Neural progenitor cell (in vitro differentiated cells): ENCODE measurements at regions not wholly inside any gene's neighbourhood (a gene's known extent, or its start where the extent isn't known, plus 50 kb on each side); places are given as distances from the start of the nearest gene placed in this dataset.

Experiments used
- EZH2 ChIP-seq: fragments of 200-600 bp; sonication (generic); IDR thresholded peaks from 2 replicates; pipeline ENCODE4 v1.6.1; 2017; ENCODE audit warnings: antibody characterized with exemption, mild to moderate bottlenecking, moderate library complexity
- EZH2phosphoT487 ChIP-seq: fragments of 200-600 bp; sonication (generic); IDR thresholded peaks from 2 replicates; pipeline ENCODE4 v1.6.1; 2017; ENCODE audit warnings: antibody characterized with exemption
- TF ChIP-seq, protein P1 (sequence below): fragments of 200-600 bp; sonication (generic); IDR thresholded peaks from 2 replicates; pipeline ENCODE4 v1.5.1; 2017; ENCODE audit warnings: antibody characterized with exemption, mild to moderate bottlenecking

DNA sequence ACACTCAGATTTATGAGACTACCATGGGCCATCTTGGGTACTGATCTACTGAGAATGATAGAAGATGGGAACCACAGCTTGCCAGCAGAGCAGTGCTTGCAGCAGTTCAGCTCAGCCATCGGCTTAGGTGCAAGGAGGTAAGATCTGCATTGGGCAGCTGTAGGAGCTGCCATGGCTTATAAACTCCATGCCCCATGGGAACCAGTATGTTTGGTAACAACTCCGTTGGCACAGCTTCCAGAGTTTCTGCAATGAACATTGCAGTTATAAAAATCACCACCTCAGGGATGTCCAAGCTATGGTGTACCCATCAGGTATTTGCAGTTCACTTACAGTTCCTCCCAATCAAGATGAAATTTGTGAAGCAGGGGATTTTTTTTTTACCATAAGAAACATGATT lies 299.1 kb upstream of the ROPN1 start:
- TF ChIP-seq, protein P1, sequence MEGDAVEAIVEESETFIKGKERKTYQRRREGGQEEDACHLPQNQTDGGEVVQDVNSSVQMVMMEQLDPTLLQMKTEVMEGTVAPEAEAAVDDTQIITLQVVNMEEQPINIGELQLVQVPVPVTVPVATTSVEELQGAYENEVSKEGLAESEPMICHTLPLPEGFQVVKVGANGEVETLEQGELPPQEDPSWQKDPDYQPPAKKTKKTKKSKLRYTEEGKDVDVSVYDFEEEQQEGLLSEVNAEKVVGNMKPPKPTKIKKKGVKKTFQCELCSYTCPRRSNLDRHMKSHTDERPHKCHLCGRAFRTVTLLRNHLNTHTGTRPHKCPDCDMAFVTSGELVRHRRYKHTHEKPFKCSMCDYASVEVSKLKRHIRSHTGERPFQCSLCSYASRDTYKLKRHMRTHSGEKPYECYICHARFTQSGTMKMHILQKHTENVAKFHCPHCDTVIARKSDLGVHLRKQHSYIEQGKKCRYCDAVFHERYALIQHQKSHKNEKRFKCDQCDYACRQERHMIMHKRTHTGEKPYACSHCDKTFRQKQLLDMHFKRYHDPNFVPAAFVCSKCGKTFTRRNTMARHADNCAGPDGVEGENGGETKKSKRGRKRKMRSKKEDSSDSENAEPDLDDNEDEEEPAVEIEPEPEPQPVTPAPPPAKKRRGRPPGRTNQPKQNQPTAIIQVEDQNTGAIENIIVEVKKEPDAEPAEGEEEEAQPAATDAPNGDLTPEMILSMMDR: no peak
- TF ChIP-seq EZH2 (no peak), EZH2phosphoT487 (no peak)
